OCI-LY7 (cell line): ENCODE measurements at regions not wholly inside any gene's neighbourhood (a gene's known extent, or its start where the extent isn't known, plus 50 kb on each side); places are given as distances from the start of the nearest gene placed in this dataset.

Experiments used
- BruUV-seq: library from RNA; stranded (reverse); fragments of 400-500 nt; replicated peaks from 2 replicates; lab custom pipeline; 2021; lab: Mats Ljungman, UMichigan
- CTCF ChIA-PET: fragments of 300-600 bp; sonication (Branson Sonifier 250); formaldehyde crosslinking; loops from one replicate; lab custom pipeline; 2022; ENCODE audit warnings: antibody characterized with exemption; ENCODE audit not compliant: unreplicated experiment; lab: Charles Lee
- POLR2A ChIA-PET: fragments of 300-600 bp; sonication (Branson Sonifier 250); formaldehyde crosslinking; loops from one replicate; lab custom pipeline; 2022; ENCODE audit warnings: antibody characterized with exemption; lab: Charles Lee
- DNase-seq: peaks from one replicate; pipeline ENCODE4 v3.0.0-alpha.2; 2015; ENCODE audit warnings: low spot score
- H2AFZ ChIP-seq: fragments of 200-600 bp; sonication (generic), shearing (Covaris generic); 2 replicates; pipeline ENCODE4 v1.6.1; 2014; ENCODE audit warnings: mild to moderate bottlenecking, antibody characterized with exemption, low read length, moderate library complexity
- H3K27ac ChIP-seq: fragments of 200-600 bp; sonication (generic); 2 replicates; pipeline ENCODE4 v1.5.1; 2014; ENCODE audit warnings: mixed run types, low read depth, mild to moderate bottlenecking, moderate library complexity, low read length, inconsistent platforms; ENCODE audit not compliant: poor library complexity, severe bottlenecking
- H3K36me3 ChIP-seq: fragments of 200-600 bp; sonication (generic); 2 replicates; pipeline ENCODE4 v1.6.1; 2014; ENCODE audit warnings: mild to moderate bottlenecking, antibody characterized with exemption, low read length, moderate library complexity, mixed read lengths; ENCODE audit not compliant: insufficient read depth
- H3K4me1 ChIP-seq: fragments of 200-600 bp; sonication (generic); 2 replicates; pipeline ENCODE4 v1.5.1; 2014; ENCODE audit warnings: mild to moderate bottlenecking, low read length; ENCODE audit not compliant: insufficient read depth, poor library complexity, severe bottlenecking
- H3K4me2 ChIP-seq: fragments of 200-600 bp; sonication (generic); 2 replicates; pipeline ENCODE4 v1.6.1; 2014; ENCODE audit warnings: mild to moderate bottlenecking, low read length
- H3K4me3 ChIP-seq: fragments of 200-600 bp; sonication (generic); 2 replicates; pipeline ENCODE4 v1.5.1; 2014; ENCODE audit warnings: mild to moderate bottlenecking, low read depth, low read length; ENCODE audit not compliant: poor library complexity, severe bottlenecking
- H3K79me2 ChIP-seq: fragments of 200-600 bp; sonication (generic); 2 replicates; pipeline ENCODE4 v1.6.1; 2016; ENCODE audit warnings: low read depth, mild to moderate bottlenecking, low read length, moderate library complexity, mixed read lengths; ENCODE audit not compliant: insufficient read depth
- H3K9me2 ChIP-seq: fragments of 200-600 bp; sonication (generic); 2 replicates; pipeline ENCODE4 v1.6.1; 2016; ENCODE audit warnings: mild to moderate bottlenecking, low read length, mixed read lengths; ENCODE audit not compliant: insufficient read depth
- H3K9me3 ChIP-seq: fragments of 200-600 bp; sonication (generic); 2 replicates; pipeline ENCODE4 v1.6.1; 2014; ENCODE audit warnings: mild to moderate bottlenecking, mixed run types, low read length, mixed read lengths
- H4K20me1 ChIP-seq: fragments of 200-600 bp; sonication (generic); 2 replicates; pipeline ENCODE4 v1.6.1; 2014; ENCODE audit warnings: mild to moderate bottlenecking, antibody characterized with exemption, low read length, moderate library complexity, mixed read lengths; ENCODE audit not compliant: insufficient read depth
- CTCF ChIP-seq: fragments of 200-600 bp; sonication (generic); conservative IDR thresholded peaks from 2 replicates; pipeline ENCODE4 v1.5.1; 2014; ENCODE audit warnings: mild to moderate bottlenecking, antibody characterized with exemption, low read length, moderate library complexity, mixed read lengths
- EZH2phosphoT487 ChIP-seq: fragments of 200-600 bp; sonication (generic); IDR thresholded peaks from 2 replicates; pipeline ENCODE4 v1.6.1; 2018; ENCODE audit warnings: low read depth, borderline replicate concordance, mild to moderate bottlenecking, mixed run types, antibody characterized with exemption, low read length, moderate library complexity, mixed read lengths
- intact Hi-C: fragments of 100-400 bp; cut with micrococcal nuclease; formaldehyde crosslinking; loops from one replicate; pipeline ENCODE4 v1.10.0; 2022; ENCODE audit not compliant: unreplicated experiment

- ChIA-PET CTCF (no interaction called here), POLR2A (interaction anchor here (0.6 kb wide), 2 partner anchors 25 to 68 kb away, joined by 3 to 5 read pairs; no protein-coding TSS in a partner anchor)
- DNase-seq, result no peak
- Histone ChIP-seq H3K79me2 (no peaks in the 10 kb centered on the region), H3K9me3 (no peaks in the 10 kb centered on the region), H3K9me2 (no peaks in the 10 kb centered on the region), H3K4me3 (no peak overlapping the region), H3K27ac (no peak overlapping the region), H3K4me1 (no peaks in the 10 kb centered on the region), H3K4me2 (no peak overlapping the region), H4K20me1 (no peaks in the 10 kb centered on the region), H2AFZ (no peak overlapping the region), H3K36me3 (no peaks in the 10 kb centered on the region)
- intact Hi-C loops, result no loop called here
- TF ChIP-seq CTCF, result no peak
- no peak for TF ChIP-seq EZH2phosphoT487
- no TSS peak for BruUV-seq
Measured at GRCh38 chr4:127425851-127426250, 206.9 kb upstream of the INTU start.

DNA sequence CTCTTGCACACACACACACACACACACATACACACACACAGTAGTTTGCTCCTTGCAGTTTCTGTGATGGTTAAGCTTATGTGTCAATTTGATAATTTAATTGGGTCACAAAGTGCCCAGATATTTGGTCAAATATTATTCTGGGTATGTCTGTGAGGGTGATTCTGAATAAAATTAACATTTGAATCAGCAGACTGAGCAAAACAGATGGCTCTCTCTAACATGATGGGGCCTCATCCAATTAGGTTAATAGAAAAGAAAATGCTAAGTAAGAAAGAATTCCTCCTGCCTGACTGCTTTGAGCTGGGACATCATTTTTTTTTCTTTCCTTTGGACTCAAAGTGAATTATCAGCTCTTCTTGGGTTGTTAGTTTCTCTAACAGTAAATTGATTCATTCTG, 191.2 kb upstream of the INTU start:
- H3K4me3 ChIP-seq, result no peak overlapping the region
- ChIA-PET CTCF (no interaction called here), POLR2A (no interaction called here)
- H3K27ac ChIP-seq, result no peak overlapping the region
- TF ChIP-seq EZH2phosphoT487, result no peak
- no peak for TF ChIP-seq CTCF
- H3K4me2 ChIP-seq, result no peak overlapping the region
- no peaks in the 10 kb centered on the region for H3K79me2 ChIP-seq
- H3K9me2 ChIP-seq, result no peaks in the 10 kb centered on the region
- DNase-seq, result no peak
- no peaks in the 10 kb centered on the region for H3K9me3 ChIP-seq
- no peaks in the 10 kb centered on the region for H3K36me3 ChIP-seq
- BruUV-seq, result no TSS peak
- H3K4me1 ChIP-seq, result no peaks in the 10 kb centered on the region
- H2AFZ ChIP-seq, result no peak overlapping the region
- no peaks in the 10 kb centered on the region for H4K20me1 ChIP-seq
- intact Hi-C loops, result no loop called here

- no peak overlapping the region for H3K4me3 ChIP-seq
- H3K36me3 ChIP-seq, result no peaks in the 10 kb centered on the region
- no peaks in the 10 kb centered on the region for H3K9me2 ChIP-seq
- no peaks in the 10 kb centered on the region for H3K4me1 ChIP-seq
- no peaks in the 10 kb centered on the region for H3K79me2 ChIP-seq
- H3K4me2 ChIP-seq, result no peak overlapping the region
- no peak overlapping the region for H3K27ac ChIP-seq
- TF ChIP-seq EZH2phosphoT487, result no peak
- TF ChIP-seq CTCF, result no peak
- DNase-seq, result no peak
- no peak overlapping the region for H2AFZ ChIP-seq
- H4K20me1 ChIP-seq, result no peaks in the 10 kb centered on the region
- ChIA-PET POLR2A (no interaction called here), CTCF (no interaction called here)
- H3K9me3 ChIP-seq, result no peaks in the 10 kb centered on the region
- intact Hi-C loops, result no loop called here
- no TSS peak for BruUV-seq
Measured at GRCh38 chr4:127445471-127445870, 187.3 kb upstream of the INTU start.
